ENCODE measurements at regions not wholly inside any gene's neighbourhood (a gene's known extent, or its start where the extent isn't known, plus 50 kb on each side); places are given as distances from the start of the nearest gene placed in this dataset.

- Histone ChIP-seq H3K27ac (ENCODE audit: low read depth, low read length) (no peak overlapping the region), H2AFZ (ENCODE audit: insufficient read depth, low read length, poor library complexity) (no peak overlapping the region), H3K36me3 (ENCODE audit: control insufficient read depth in 1 of 2, insufficient read depth in 2 of 2, low read length in 2 of 2) (no peaks in the 10 kb centered on the region), H3K23ac (ENCODE audit: low read length) (no peak overlapping the region), H3K79me2 (ENCODE audit: control insufficient read depth, insufficient read depth, low read length, poor library complexity) (no peaks in the 10 kb centered on the region), H2AK5ac (ENCODE audit: low read length) (no peak overlapping the region), H4K12ac (ENCODE audit: low read depth, low read length) (no peak overlapping the region), H3K4me2 (ENCODE audit: low read length) (no peak overlapping the region), H3K27me3 (ENCODE audit: insufficient read depth, low read length) (no peaks in the 10 kb centered on the region), H2BK12ac (ENCODE audit: low read length) (no peak overlapping the region), H3K4ac (ENCODE audit: low read depth, low read length) (no peak overlapping the region), H3K4me1 (ENCODE audit: control insufficient read depth in 1 of 2, insufficient read depth in 2 of 2, low read length in 2 of 2) (peaks cover 0 to 3% of the 10 kb centered on the region in 2 experiments), H3K14ac (ENCODE audit: low read length) (no peak overlapping the region), H4K8ac (ENCODE audit: low read depth, low read length) (no peak overlapping the region), H3K9me3 (ENCODE audit: insufficient read depth, low read depth, low read length) (no peaks in the 10 kb centered on the region), H3K79me1 (ENCODE audit: low read length) (no peaks in the 10 kb centered on the region), H3K18ac (ENCODE audit: low read length) (no peak overlapping the region), H2BK120ac (ENCODE audit: insufficient read depth, low read length, poor library complexity) (no peak overlapping the region), H2BK5ac (ENCODE audit: low read depth, low read length, poor library complexity) (no peak overlapping the region), H3K9ac (ENCODE audit: low read length) (no peak overlapping the region), H3K4me3 (ENCODE audit: low read depth, low read length) (no peak overlapping the region), H4K91ac (ENCODE audit: low read depth, low read length) (no peak overlapping the region)
- DNase-seq, result no peak
- no CpG with 5 or more reads among the region's 1 CpG for WGBS (ENCODE audit: extremely low coverage, insufficient coverage, insufficient read length)
Measured at GRCh38 chr1:105100102-105100501, 1350.4 kb downstream of the AMY1C start.

- Histone ChIP-seq H3K4me2 (ENCODE audit: low read length) (no peak overlapping the region), H2AK5ac (ENCODE audit: low read length) (no peak overlapping the region), H3K23ac (ENCODE audit: low read length) (no peak overlapping the region), H3K4me3 (ENCODE audit: low read depth, low read length) (no peak overlapping the region), H3K18ac (ENCODE audit: low read length) (no peak overlapping the region), H3K27ac (ENCODE audit: low read depth, low read length) (no peak overlapping the region), H3K79me1 (ENCODE audit: low read length) (no peaks in the 10 kb centered on the region), H3K4me1 (ENCODE audit: control insufficient read depth in 1 of 2, insufficient read depth in 2 of 2, low read length in 2 of 2) (peaks cover 0 to 3% of the 10 kb centered on the region in 2 experiments), H3K4ac (ENCODE audit: low read depth, low read length) (no peak overlapping the region), H2AFZ (ENCODE audit: insufficient read depth, low read length, poor library complexity) (no peak overlapping the region), H3K14ac (ENCODE audit: low read length) (no peak overlapping the region), H4K8ac (ENCODE audit: low read depth, low read length) (no peak overlapping the region), H2BK12ac (ENCODE audit: low read length) (no peak overlapping the region), H2BK5ac (ENCODE audit: low read depth, low read length, poor library complexity) (no peak overlapping the region), H3K27me3 (ENCODE audit: insufficient read depth, low read length) (no peaks in the 10 kb centered on the region), H4K91ac (ENCODE audit: low read depth, low read length) (no peak overlapping the region), H3K9me3 (ENCODE audit: insufficient read depth, low read depth, low read length) (no peaks in the 10 kb centered on the region), H3K36me3 (ENCODE audit: control insufficient read depth in 1 of 2, insufficient read depth in 2 of 2, low read length in 2 of 2) (no peaks in the 10 kb centered on the region), H3K79me2 (ENCODE audit: control insufficient read depth, insufficient read depth, low read length, poor library complexity) (no peaks in the 10 kb centered on the region), H4K12ac (ENCODE audit: low read depth, low read length) (no peak overlapping the region), H2BK120ac (ENCODE audit: insufficient read depth, low read length, poor library complexity) (no peak overlapping the region), H3K9ac (ENCODE audit: low read length) (no peak overlapping the region)
- no CpG with 5 or more reads among the region's 3 CpGs for WGBS (ENCODE audit: extremely low coverage, insufficient coverage, insufficient read length)
- DNase-seq, result no peak
Measured at GRCh38 chr1:105101261-105101660, 1351.6 kb downstream of the AMY1C start.

- no peak overlapping the region for H4K91ac ChIP-seq (ENCODE audit: low read depth, low read length)
- H3K27ac ChIP-seq (ENCODE audit: low read depth, low read length), result no peak overlapping the region
- no peak overlapping the region for H3K4me3 ChIP-seq (ENCODE audit: low read depth, low read length)
- H2AK5ac ChIP-seq (ENCODE audit: low read length), result no peak overlapping the region
- peak overlapping the region; percentile 10 for H3K4me2 ChIP-seq (ENCODE audit: low read length)
- H3K79me2 ChIP-seq (ENCODE audit: control insufficient read depth, insufficient read depth, low read length, poor library complexity), result no peaks in the 10 kb centered on the region
- H2AFZ ChIP-seq (ENCODE audit: insufficient read depth, low read length, poor library complexity), result no peak overlapping the region
- H3K36me3 ChIP-seq (ENCODE audit: control insufficient read depth in 1 of 2, insufficient read depth in 2 of 2, low read length in 2 of 2), result no peaks in the 10 kb centered on the region
- no peak overlapping the region for H3K14ac ChIP-seq (ENCODE audit: low read length)
- H3K27me3 ChIP-seq (ENCODE audit: insufficient read depth, low read length), result no peaks in the 10 kb centered on the region
- no peak overlapping the region for H3K23ac ChIP-seq (ENCODE audit: low read length)
- H2BK12ac ChIP-seq (ENCODE audit: low read length), result no peak overlapping the region
- no peak overlapping the region for H4K12ac ChIP-seq (ENCODE audit: low read depth, low read length)
- H3K18ac ChIP-seq (ENCODE audit: low read length), result no peak overlapping the region
- H4K8ac ChIP-seq (ENCODE audit: low read depth, low read length), result no peak overlapping the region
- no CpG with 5 or more reads among the region's 3 CpGs for WGBS (ENCODE audit: extremely low coverage, insufficient coverage, insufficient read length)
- H3K9me3 ChIP-seq (ENCODE audit: insufficient read depth, low read depth, low read length), result no peaks in the 10 kb centered on the region
- no peaks in the 10 kb centered on the region for H3K79me1 ChIP-seq (ENCODE audit: low read length)
- no peak overlapping the region for H2BK5ac ChIP-seq (ENCODE audit: low read depth, low read length, poor library complexity)
- no peak for DNase-seq
- H2BK120ac ChIP-seq (ENCODE audit: insufficient read depth, low read length, poor library complexity), result no peak overlapping the region
- no peak overlapping the region for H3K9ac ChIP-seq (ENCODE audit: low read length)
- peaks cover 0 to 3% of the 10 kb centered on the region in 2 experiments for H3K4me1 ChIP-seq (ENCODE audit: control insufficient read depth in 1 of 2, insufficient read depth in 2 of 2, low read length in 2 of 2)
- no peak overlapping the region for H3K4ac ChIP-seq (ENCODE audit: low read depth, low read length)
Measured at GRCh38 chr1:105102371-105102770, 1352.7 kb downstream of the AMY1C start.

- Histone ChIP-seq H2BK12ac (ENCODE audit: low read length) (no peak overlapping the region), H4K91ac (ENCODE audit: low read depth, low read length) (no peak overlapping the region), H3K18ac (ENCODE audit: low read length) (no peak overlapping the region), H3K9ac (ENCODE audit: low read length) (no peak overlapping the region), H2BK5ac (ENCODE audit: low read depth, low read length, poor library complexity) (no peak overlapping the region), H3K79me1 (ENCODE audit: low read length) (no peaks in the 10 kb centered on the region), H3K79me2 (ENCODE audit: control insufficient read depth, insufficient read depth, low read length, poor library complexity) (no peaks in the 10 kb centered on the region), H4K12ac (ENCODE audit: low read depth, low read length) (no peak overlapping the region), H3K14ac (ENCODE audit: low read length) (no peak overlapping the region), H3K4ac (ENCODE audit: low read depth, low read length) (no peak overlapping the region), H2AFZ (ENCODE audit: insufficient read depth, low read length, poor library complexity) (no peak overlapping the region), H3K9me3 (ENCODE audit: insufficient read depth, low read depth, low read length) (no peaks in the 10 kb centered on the region), H3K4me2 (ENCODE audit: low read length) (no peak overlapping the region), H3K36me3 (ENCODE audit: control insufficient read depth in 1 of 2, insufficient read depth in 2 of 2, low read length in 2 of 2) (no peaks in the 10 kb centered on the region), H3K27ac (ENCODE audit: low read depth, low read length) (no peak overlapping the region), H2BK120ac (ENCODE audit: insufficient read depth, low read length, poor library complexity) (no peak overlapping the region), H3K27me3 (ENCODE audit: insufficient read depth, low read length) (no peaks in the 10 kb centered on the region), H2AK5ac (ENCODE audit: low read length) (no peak overlapping the region), H3K4me3 (ENCODE audit: low read depth, low read length) (no peak overlapping the region), H3K23ac (ENCODE audit: low read length) (no peak overlapping the region), H3K4me1 (ENCODE audit: control insufficient read depth in 1 of 2, insufficient read depth in 2 of 2, low read length in 2 of 2) (no peaks in the 10 kb centered on the region), H4K8ac (ENCODE audit: low read depth, low read length) (no peak overlapping the region)
- DNase-seq, result no peak
- WGBS (ENCODE audit: extremely low coverage, insufficient coverage, insufficient read length), result no CpG with 5 or more reads among the region's 2 CpGs
Measured at GRCh38 chr1:105122041-105122440, 1372.3 kb downstream of the AMY1C start.

Data from trophoblast cell (in vitro differentiated cells and primary cell).